Renal cortical epithelial cell (primary cell): ENCODE measurements at regions not wholly inside any gene's neighbourhood (a gene's known extent, or its start where the extent isn't known, plus 50 kb on each side); places are given as distances from the start of the nearest gene placed in this dataset.
"Not testable (repeated sequence)": the region's sequence is repeated elsewhere in the genome, so short reads cannot be mapped to it uniquely, and the experiment has no call there.

Experiments
- DNase-seq: peaks from one replicate; pipeline ENCODE4 v3.0.0-alpha.2; 2011; ENCODE audit warnings: low read depth

GRCh38 chr18:33854086-33854826 is 276.2 kb downstream of the ASXL3 start:
- no peak for DNase-seq

GRCh38 chr18:33853187-33853586 is 275.2 kb downstream of the ASXL3 start:
- DNase-seq = no peak

DNA sequence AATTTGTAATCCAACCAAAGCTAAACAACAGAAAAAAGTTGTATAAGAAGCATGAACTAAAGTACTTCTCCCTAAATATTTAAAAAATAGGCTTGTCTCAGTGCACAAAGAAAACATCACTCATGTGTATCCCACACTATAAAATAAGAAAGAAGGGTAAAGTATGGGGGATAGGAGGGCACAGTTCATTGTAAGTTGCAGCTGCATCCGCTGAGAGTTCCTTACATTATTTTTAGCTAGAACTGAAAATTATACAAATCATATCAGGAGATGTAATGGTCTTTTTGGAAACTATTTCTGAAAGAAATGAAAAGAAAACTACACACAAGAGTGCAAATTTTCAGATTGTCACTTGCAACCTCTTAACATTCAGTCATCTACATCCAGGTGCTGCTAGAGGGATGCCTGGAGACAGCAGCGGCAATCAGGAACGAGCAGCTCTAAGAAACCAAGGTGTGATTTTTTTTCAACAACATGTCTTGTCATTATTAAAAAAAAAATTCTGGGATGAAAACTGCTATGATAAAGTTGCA is 273.6 kb downstream of the ASXL3 start:
- no peak for DNase-seq

DNA sequence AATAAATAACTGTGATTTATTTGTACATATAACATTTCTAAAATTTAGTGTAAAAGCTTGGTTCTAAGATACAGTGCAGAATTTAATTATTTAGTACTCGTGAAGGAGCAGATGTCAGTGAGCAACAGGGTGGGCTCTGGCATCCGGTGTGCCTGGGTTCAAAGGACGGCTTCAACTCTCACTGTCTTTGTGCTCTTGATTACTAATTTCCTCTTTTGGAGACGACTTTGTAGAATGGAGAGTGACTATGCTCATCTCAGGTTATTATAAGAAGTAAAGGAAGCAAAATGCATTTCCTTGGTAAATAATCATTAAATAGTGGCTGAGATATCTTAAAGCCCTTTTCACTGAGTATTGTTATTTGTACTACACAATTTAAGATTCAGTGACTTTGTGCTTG is 271.7 kb downstream of the ASXL3 start:
- no peak for DNase-seq

- peak; percentile 12 for DNase-seq
Measured at GRCh38 chr18:33844232-33844631, 266.2 kb downstream of the ASXL3 start.

GRCh38 chr18:33841221-33841967 is 263.4 kb downstream of the ASXL3 start:
- no peak for DNase-seq

DNA sequence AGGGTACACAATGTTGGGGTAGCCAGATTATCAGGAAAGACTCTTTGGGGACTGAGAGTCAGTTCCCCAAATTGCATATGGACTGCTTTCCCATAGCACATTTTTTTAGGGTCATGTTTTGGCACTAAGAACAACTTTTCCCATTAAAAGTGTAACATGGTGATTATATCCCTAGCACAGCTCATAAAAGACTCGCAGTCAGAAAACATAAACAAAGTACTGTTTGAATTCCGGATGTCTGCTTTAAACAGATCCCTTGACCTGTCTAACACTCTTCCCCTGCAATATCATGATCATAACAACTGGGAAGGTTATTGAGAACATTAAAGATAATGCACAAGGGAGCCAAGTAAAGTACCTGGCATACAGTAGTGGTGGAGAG is 262.2 kb downstream of the ASXL3 start:
- no peak for DNase-seq

- peak; percentile 84 for DNase-seq
Measured at GRCh38 chr18:33839452-33840211, 261.6 kb downstream of the ASXL3 start.

DNA sequence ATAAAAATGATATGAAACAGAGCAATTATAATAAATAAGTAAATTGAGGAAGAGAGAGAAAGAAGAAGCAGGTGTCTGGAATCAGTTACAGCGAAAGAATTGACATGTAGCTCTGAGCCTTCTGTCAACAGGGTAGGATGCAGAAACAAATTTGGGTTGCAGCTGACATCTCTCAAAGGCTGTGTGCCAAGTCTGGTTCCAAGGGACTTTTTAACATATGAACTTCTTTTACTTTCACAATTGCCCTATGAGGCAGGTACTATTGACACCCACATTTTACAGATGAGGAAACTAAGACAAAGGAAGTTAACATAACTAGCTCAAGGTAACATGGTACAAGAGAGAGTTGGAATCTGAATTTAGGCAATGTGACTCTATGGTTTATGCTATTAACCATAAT is 260.0 kb downstream of the ASXL3 start:
- no peak for DNase-seq

- DNase-seq = no peak
Measured at GRCh38 chr18:33837191-33837590, 259.2 kb downstream of the ASXL3 start.

GRCh38 chr18:33836564-33836963 is 258.5 kb downstream of the ASXL3 start:
- no peak for DNase-seq

- no peak for DNase-seq
Measured at GRCh38 chr18:33835419-33835818, 257.4 kb downstream of the ASXL3 start.

DNA sequence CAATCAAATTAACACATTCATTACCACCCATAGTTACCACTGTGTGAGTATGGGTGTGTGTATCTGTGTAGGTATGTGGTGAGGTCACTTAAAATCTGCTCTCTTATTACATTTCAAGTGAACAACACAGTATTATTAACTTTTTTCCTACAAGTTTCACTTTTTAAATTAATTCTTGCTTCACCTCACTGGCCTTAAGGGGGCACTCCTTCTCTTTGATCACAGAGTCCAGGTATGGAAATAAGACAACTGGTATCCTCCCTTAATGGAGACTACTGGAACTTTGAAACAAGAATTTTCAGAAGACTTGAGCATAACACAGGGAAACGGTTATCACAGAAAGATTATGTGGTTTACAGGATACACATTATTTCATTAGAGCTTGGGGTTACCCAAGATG is 255.8 kb downstream of the ASXL3 start:
- DNase-seq = peak; percentile 7

- no peak for DNase-seq
Measured at GRCh38 chr18:33831424-33831823, 253.4 kb downstream of the ASXL3 start.

DNA sequence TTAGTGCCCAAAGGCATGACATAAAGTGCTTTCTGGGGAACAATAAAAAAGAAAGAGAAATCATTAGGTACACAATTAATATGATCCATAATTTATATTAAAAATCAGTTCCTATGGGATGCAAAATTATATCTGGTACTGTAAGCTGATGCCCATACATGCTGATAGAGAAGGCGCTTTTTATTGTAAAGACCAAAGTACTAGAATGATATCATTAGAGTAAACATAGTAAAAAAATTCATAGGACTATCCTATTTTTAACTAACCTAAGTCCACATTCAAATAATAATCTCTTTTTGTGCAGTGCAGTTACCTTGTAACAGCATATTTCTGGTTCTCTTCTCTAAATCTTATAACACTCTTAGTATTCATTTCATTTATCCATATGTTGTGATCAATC is 252.2 kb downstream of the ASXL3 start:
- DNase-seq = no peak

DNA sequence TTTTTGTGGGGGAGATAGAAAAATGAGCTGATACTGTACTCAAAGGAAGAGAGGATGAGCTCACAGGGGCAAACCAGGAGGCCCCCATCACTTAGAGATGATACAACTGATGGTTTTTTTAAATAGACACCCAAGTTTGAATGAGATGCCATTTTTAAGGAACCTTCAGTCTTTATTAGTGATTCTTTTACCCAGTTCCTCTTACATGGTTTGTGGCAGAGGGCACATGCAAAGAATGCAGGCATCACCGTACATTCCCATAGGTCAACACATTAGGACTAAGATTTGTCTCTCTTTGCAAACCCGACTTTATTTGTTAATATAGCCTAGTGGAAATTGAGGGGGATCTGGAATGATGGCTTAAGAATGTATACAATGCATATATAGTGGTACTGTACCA is 250.9 kb downstream of the ASXL3 start:
- no peak for DNase-seq

- no peak for DNase-seq
Measured at GRCh38 chr18:33826151-33826550, 248.1 kb downstream of the ASXL3 start.

DNA sequence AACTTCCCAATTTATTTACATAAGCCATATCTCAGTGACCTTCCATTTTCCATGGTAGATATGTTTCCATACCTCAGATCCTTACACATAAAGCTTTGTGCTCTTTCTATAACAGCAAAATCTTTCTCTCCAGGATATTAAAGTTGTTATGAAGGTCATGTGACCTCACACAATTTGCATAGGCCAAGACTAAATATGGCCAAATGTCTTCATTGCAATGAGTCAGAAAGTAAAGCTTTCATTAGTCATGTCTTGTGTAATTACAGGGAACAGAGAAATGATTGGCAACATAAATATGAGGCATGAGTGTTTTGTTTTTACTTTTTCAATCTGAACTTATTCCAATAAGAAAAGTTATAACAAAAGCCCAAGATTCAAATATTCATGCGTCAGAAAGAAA is 243.5 kb downstream of the ASXL3 start:
- peak; percentile 89 for DNase-seq

DNA sequence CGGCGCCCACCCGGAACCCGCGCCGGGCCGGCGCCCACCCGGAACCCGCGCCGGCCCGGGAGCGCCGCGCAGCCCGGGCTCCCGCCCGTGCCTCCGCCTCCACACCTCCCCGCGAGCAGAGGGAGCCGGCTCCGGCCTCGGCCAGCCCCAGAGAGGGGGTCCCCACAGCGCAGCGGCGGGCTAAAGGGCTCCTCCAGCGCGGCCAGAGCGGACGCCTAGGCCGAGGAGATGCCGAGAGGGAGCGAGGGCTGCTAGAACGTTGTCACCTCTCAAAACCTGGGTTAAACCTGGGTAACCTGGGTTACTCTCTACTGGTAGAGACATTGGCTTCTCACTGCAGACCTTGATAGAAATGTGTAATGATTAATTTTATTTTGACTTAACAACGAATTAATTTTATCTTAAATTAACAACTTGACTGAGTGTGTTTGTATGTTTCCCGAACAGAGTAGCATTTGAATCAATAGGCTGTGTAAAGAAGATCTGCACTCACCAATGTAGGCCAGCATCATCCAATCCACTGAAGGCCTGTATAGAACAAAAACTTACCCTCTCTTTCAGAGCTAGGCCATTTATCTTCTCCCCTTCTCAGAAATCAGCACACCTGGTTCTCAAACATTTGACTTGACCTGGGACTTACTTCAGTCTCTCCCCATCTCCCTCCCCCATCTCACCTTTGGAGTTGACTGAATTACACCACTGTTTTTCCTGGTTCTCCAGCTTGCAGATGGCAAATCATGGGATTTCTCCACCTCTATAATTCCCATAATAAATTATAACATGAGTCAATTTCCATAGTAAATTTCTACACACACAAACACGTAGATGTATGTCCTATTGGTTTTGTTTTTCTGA is 242.7 kb downstream of the ASXL3 start:
- no peak for DNase-seq

DNA sequence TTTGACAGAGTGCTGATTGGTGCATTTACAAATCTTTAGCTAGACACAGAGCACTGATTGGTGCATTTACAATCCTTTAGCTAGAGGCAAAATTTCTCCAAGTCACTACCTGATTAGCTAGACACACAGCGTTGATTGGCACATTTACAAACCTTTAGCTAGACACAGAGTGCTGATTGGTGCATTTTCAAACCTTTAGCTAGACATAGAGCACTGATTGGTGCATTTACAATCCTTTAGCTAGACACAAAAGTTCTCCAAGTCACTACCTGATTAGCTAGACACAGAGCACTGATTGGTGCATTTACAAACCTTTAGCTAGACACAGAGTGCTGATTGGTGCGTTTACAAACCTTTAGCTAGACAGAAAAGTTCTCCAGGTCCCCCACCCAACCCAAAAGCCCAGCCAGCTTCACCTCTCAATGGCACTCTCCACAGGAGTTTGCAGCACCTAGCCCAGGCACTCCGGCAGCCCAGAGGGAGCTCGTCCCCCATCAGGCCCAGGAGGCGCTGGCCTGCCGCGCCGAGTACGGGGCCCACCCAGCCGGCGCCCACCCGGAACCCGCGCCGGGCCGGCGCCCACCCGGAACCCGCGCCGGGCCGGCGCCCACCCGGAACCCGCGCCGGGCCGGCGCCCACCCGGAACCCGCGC is 241.8 kb downstream of the ASXL3 start:
- not testable (repeated sequence) for DNase-seq

DNA sequence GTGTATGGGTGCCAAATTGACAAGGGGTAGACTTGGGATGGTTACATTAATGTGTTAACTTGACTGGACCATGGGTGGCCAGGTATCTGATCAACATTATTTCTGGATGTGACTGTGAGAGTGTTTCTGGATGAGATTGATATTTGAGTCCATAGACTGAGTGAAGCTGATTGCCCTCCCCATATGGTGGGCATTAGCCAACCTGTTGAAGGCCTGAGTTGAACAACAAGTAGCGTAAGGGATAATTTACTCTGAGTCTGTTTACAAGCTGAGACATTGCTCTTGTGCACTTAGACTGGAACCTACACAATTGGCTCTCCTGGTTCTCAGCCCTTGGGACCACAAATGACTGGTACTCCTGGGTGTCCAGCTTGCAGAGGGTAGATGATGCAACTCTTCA is 240.1 kb downstream of the ASXL3 start:
- DNase-seq = no peak
